K562 (cell line): ENCODE measurements at regions not wholly inside any gene's neighbourhood (a gene's known extent, or its start where the extent isn't known, plus 50 kb on each side); places are given as distances from the start of the nearest gene placed in this dataset.

ENCODE experiments used
- ATAC-seq: fragments of 200-7000 bp; cut with Tn5 transposase; 3 replicates; pipeline ENCODE4 v1.9.1; 2020; ENCODE audit warnings: moderate library complexity
- BruUV-seq: library from RNA; stranded (reverse); fragments of 400-500 nt; replicated peaks from 2 replicates; lab custom pipeline; 2021; lab: Mats Ljungman, UMichigan
- CTCF ChIA-PET: fragments of 300-600 bp; formaldehyde crosslinking; extraction: SDS; loops from one replicate; lab custom pipeline; 2021; ENCODE audit warnings: low intra/inter-chr PET ratio; lab: Yijun Ruan, JAX
- POLR2A ChIA-PET: fragments of 300-600, 350-650 bp; sonication (Branson Sonifier 250); formaldehyde crosslinking; extraction: SDS; loops from one replicate; lab custom pipeline; 2021; ENCODE audit warnings: antibody characterized with exemption, inconsistent platforms; lab: Yijun Ruan, JAX
- DNase-seq, 4 experiments: peaks; one replicate each; pipeline versions ENCODE4 v3.0.0 to v3.0.0-alpha.2; 2011 to 2018; ENCODE audit warnings: low spot score in 3 of 4, mixed read lengths in 3 of 4; ENCODE audit errors: extremely low read depth in 1 of 4
- FAIRE-seq: peaks from 2 replicates; lab custom pipeline; 2011; peaks lifted over from hg19 to GRCh38; lab: Jason Lieb, UNC
- H2AFZ ChIP-seq: 2 replicates; pipeline ENCODE4 v1.6.0; 2011; ENCODE audit warnings: low read depth, low read length, control low read depth, inconsistent platforms
- H3K27ac ChIP-seq: fragments of 200-600 bp; 3 replicates; pipeline ENCODE4 v1.8.0; 2011; ENCODE audit warnings: low read depth, mild to moderate bottlenecking, control low read depth, inconsistent platforms, low read length, moderate library complexity, mixed read lengths; ENCODE audit errors: extremely low read depth
- H3K27me3 ChIP-seq, 2 experiments: fragments of 300-600 bp in 1 of 2; 2 replicates in 1 of 2; 3 replicates in 1 of 2; pipeline versions ENCODE4 v1.6.0 to v1.8.0; 2011; ENCODE audit warnings: inconsistent platforms in 2 of 2, low read length in 2 of 2, mild to moderate bottlenecking in 1 of 2, mixed read lengths in 1 of 2, moderate library complexity in 1 of 2; ENCODE audit not compliant: control insufficient read depth in 2 of 2, insufficient read depth in 2 of 2
- H3K36me3 ChIP-seq: fragments of 300-600 bp; 3 replicates; pipeline ENCODE4 v1.8.0; 2011; ENCODE audit warnings: mild to moderate bottlenecking, low read length, inconsistent platforms; ENCODE audit not compliant: control insufficient read depth, insufficient read depth
- H3K4me1 ChIP-seq, 2 experiments: fragments of 200-600 bp in 1 of 2; replicated peaks in 1 of 2; 2 replicates in 1 of 2; 3 replicates in 1 of 2; pipeline versions ENCODE4 v1.5.1 to v1.8.0; 2011; ENCODE audit warnings: inconsistent platforms in 2 of 2, low read length in 2 of 2, mild to moderate bottlenecking in 1 of 2, mixed read lengths in 1 of 2, moderate library complexity in 1 of 2; ENCODE audit not compliant: control insufficient read depth in 2 of 2, insufficient read depth in 2 of 2
- H3K4me2 ChIP-seq: 2 replicates; pipeline ENCODE4 v1.6.1; 2011; ENCODE audit warnings: low read length, control low read depth, inconsistent platforms, mixed read lengths; ENCODE audit not compliant: insufficient read depth
- H3K4me3 ChIP-seq: fragments of 200-600 bp; sonication (generic), shearing (Covaris generic); 2 replicates; pipeline ENCODE4 v1.5.1; 2016; ENCODE audit warnings: control low read depth, inconsistent platforms
- H3K79me2 ChIP-seq: fragments of 200-600 bp; 3 replicates; pipeline ENCODE4 v1.8.0; 2011; ENCODE audit warnings: low read length, inconsistent platforms; ENCODE audit not compliant: control insufficient read depth, insufficient read depth
- H3K9ac ChIP-seq, 2 experiments: 2 replicates each; pipeline versions ENCODE4 v1.6.0 to v1.6.1; 2011; ENCODE audit warnings: low read depth in 2 of 2, low read length in 2 of 2, control low read depth in 1 of 2, inconsistent platforms in 1 of 2, mild to moderate bottlenecking in 1 of 2, mixed read lengths in 1 of 2; ENCODE audit not compliant: insufficient read depth in 1 of 2
- H3K9me1 ChIP-seq: one replicate; pipeline ENCODE4 v1.6.0; 2011; ENCODE audit warnings: inconsistent platforms, mild to moderate bottlenecking, low read length, moderate library complexity; ENCODE audit not compliant: control insufficient read depth, insufficient read depth
- H3K9me3 ChIP-seq: replicated peaks from 2 replicates; pipeline ENCODE4 v1.5.1; 2011; ENCODE audit warnings: low read depth, low read length, inconsistent platforms; ENCODE audit not compliant: control insufficient read depth, insufficient read depth
- H4K20me1 ChIP-seq: replicated peaks from 2 replicates; pipeline ENCODE4 v1.6.1; 2011; ENCODE audit warnings: low read length, inconsistent platforms, mixed read lengths; ENCODE audit not compliant: control insufficient read depth, insufficient read depth
- ADNP ChIP-seq: fragments of 200-800 bp; sonication (Bioruptor generic); IDR thresholded peaks from 2 replicates; pipeline ENCODE4 v1.6.1; 2016; ENCODE audit warnings: missing genetic modification characterization, missing compliant biosample characterization
- BCOR ChIP-seq: fragments of 450-650 bp; IDR thresholded peaks from 2 replicates; pipeline ENCODE4 v1.6.1; 2016
- CEBPG ChIP-seq, 3 experiments: fragments of 200-800 bp in 1 of 3; sonication (Bioruptor generic) in 1 of 3; sonication (generic) in 1 of 3; formaldehyde crosslinking in 1 of 3; IDR thresholded peaks in 2 of 3; conservative IDR thresholded peaks in 1 of 3; 2 replicates each; pipeline versions ENCODE4 v1.6.1 to v1.8.0; 2016 to 2022; ENCODE audit warnings: missing compliant biosample characterization in 2 of 3, missing genetic modification characterization in 2 of 3, mild to moderate bottlenecking in 1 of 3, missing genetic modification reagents in 1 of 3
- FOSL1 ChIP-seq: fragments of 200-800 bp; sonication (Bioruptor generic); conservative IDR thresholded peaks from 2 replicates; pipeline ENCODE4 v1.6.1; 2016; ENCODE audit warnings: missing genetic modification characterization, missing compliant biosample characterization
- HDAC1 ChIP-seq, 2 experiments: fragments of 450-650 bp; IDR thresholded peaks; 2 replicates each; pipeline ENCODE4 v1.6.1; 2016 to 2017; ENCODE audit warnings: inconsistent platforms in 1 of 2, mild to moderate bottlenecking in 1 of 2, moderate library complexity in 1 of 2
- HDAC2 ChIP-seq: fragments of 450-650 bp; IDR thresholded peaks from 2 replicates; pipeline ENCODE4 v1.6.1; 2016; ENCODE audit warnings: mild to moderate bottlenecking
- HLTF ChIP-seq: fragments of 450-650 bp; IDR thresholded peaks from 2 replicates; pipeline ENCODE4 v1.6.1; 2016
- JUND ChIP-seq, 2 experiments: IDR thresholded peaks; 2 replicates in 1 of 2; 3 replicates in 1 of 2; pipeline ENCODE4 v1.6.1; 2011; ENCODE audit warnings: borderline replicate concordance in 2 of 2, low read depth in 2 of 2, low read length in 2 of 2, improper control_type of control experiment in 1 of 2, missing biosample characterization in 1 of 2, missing genetic modification characterization in 1 of 2, missing genetic modification reagents in 1 of 2
- KDM1A ChIP-seq, 2 experiments: fragments of 450-650 bp; IDR thresholded peaks; 2 replicates each; pipeline ENCODE4 v1.6.1; 2016; ENCODE audit warnings: mild to moderate bottlenecking in 2 of 2
- MBD1 ChIP-seq: fragments of 250-450 bp; sonication (Bioruptor Pico); IDR thresholded peaks from 2 replicates; pipeline ENCODE4 v1.8.0; 2022; ENCODE audit warnings: inconsistent platforms
- NR4A1 ChIP-seq, 2 experiments: fragments of 250-450 bp in 1 of 2; fragments of 450-650 bp in 1 of 2; sonication (Bioruptor Pico) in 1 of 2; IDR thresholded peaks; 2 replicates each; pipeline versions ENCODE4 v1.4.0 to v1.6.1; 2016 to 2020; ENCODE audit warnings: mild to moderate bottlenecking in 2 of 2, missing compliant biosample characterization in 1 of 2, missing genetic modification characterization in 1 of 2, moderate library complexity in 1 of 2
- POLR2AphosphoS5 ChIP-seq: IDR thresholded peaks from 2 replicates; pipeline ENCODE4 v1.6.1; 2011; ENCODE audit warnings: mild to moderate bottlenecking, low read depth, low read length, moderate library complexity; ENCODE audit not compliant: control insufficient read depth, insufficient read depth
- SMARCA4 ChIP-seq: fragments of 450-650 bp; IDR thresholded peaks from 2 replicates; pipeline ENCODE4 v1.6.1; 2016
- SMARCA5 ChIP-seq: fragments of 450-650 bp; IDR thresholded peaks from 2 replicates; pipeline ENCODE4 v1.6.1; 2016
- SMARCC2 ChIP-seq: fragments of 450-650 bp; IDR thresholded peaks from 2 replicates; pipeline ENCODE4 v1.6.1; 2017; ENCODE audit warnings: antibody characterized with exemption, moderate library complexity, mild to moderate bottlenecking, low read depth
- SOX6 ChIP-seq: fragments of 450-650 bp; IDR thresholded peaks from 2 replicates; pipeline ENCODE4 v1.6.1; 2014; ENCODE audit warnings: mild to moderate bottlenecking
- TRIM24 ChIP-seq, 2 experiments: fragments of 450-650 bp; IDR thresholded peaks; 2 replicates each; pipeline ENCODE4 v1.6.1; 2016
- YY1 ChIP-seq, 3 experiments: IDR thresholded peaks; 2 replicates each; pipeline ENCODE4 v1.6.1; 2011; ENCODE audit warnings: low read length in 2 of 3, mild to moderate bottlenecking in 2 of 3, moderate library complexity in 2 of 3, borderline replicate concordance in 1 of 3, control low read depth in 1 of 3, low read depth in 1 of 3; ENCODE audit not compliant: insufficient read depth in 3 of 3, insufficient replicate concordance in 2 of 3, control insufficient read depth in 1 of 3, insufficient read length in 1 of 3; ENCODE audit errors: extremely low read depth in 1 of 3
- ZEB2 ChIP-seq: fragments of 450-650 bp; IDR thresholded peaks from 2 replicates; pipeline ENCODE4 v1.6.1; 2016
- ZFP30 ChIP-seq: fragments of 250-450 bp; sonication (Bioruptor Pico); IDR thresholded peaks from 2 replicates; pipeline ENCODE4 v1.8.0; 2022; ENCODE audit warnings: moderate library complexity, mild to moderate bottlenecking, inconsistent platforms, borderline replicate concordance
- ZFX ChIP-seq: sonication (generic); formaldehyde crosslinking; IDR thresholded peaks from 2 replicates; pipeline ENCODE4 v1.8.0; 2022; ENCODE audit warnings: mild to moderate bottlenecking, missing genetic modification reagents, moderate library complexity
- WGBS: fragments of 100-300 bp; shearing (Covaris generic); methylation state at CpG from one replicate; pipeline ENCODE4 v1.1.6; 2016; ENCODE audit warnings: low coverage, mixed read lengths; ENCODE audit not compliant: insufficient coverage; ENCODE audit errors: missing lambda C conversion rate; 5-methylcytosine and 5-hydroxymethylcytosine counted together
- in situ Hi-C: fragments of 300-500 bp; cut with MboI; formaldehyde crosslinking; loops from 4 replicates; pipeline ENCODE4 v1.15.0; 2018; ENCODE audit warnings: inconsistent platforms, mixed read lengths
- intact Hi-C: fragments of 100-400 bp; cut with micrococcal nuclease; formaldehyde crosslinking; loops from 2 replicates; pipeline ENCODE4 v1.14.2; 2022

GRCh38 chr12:116365114-116365513 lies 87.6 kb upstream of the MED13L start:
- H3K27ac ChIP-seq, result no peak overlapping the region
- TF ChIP-seq NR4A1 (CRISPR knock-in tag; IDR thresholded peaks at IDR 0.05) (no peak), NR4A1 (tag; IDR thresholded peaks at IDR 0.05) (no peak), ZFX (CRISPR knock-in tag) (no peak), CEBPG (CRISPR knock-in tag; IDR thresholded peaks at IDR 0.05) (no peak), CEBPG (tag; conservative IDR thresholded peaks at IDR 0.05 in 1 of 2, IDR thresholded peaks at IDR 0.05 in 1 of 2) (0 out of 4 replicates have a peak, but pooled peaks of 1 of the 2 experiments have one; percentile 6), JUND (IDR thresholded peaks at IDR 0.05; ENCODE audit: borderline replicate concordance, low read depth, low read length) (peak; percentile 51), JUND (tag; IDR thresholded peaks at IDR 0.05; ENCODE audit: borderline replicate concordance, low read depth, low read length) (peak; percentile 30; the same call in 1 of the 3 replicates), BCOR (peak; percentile 86), FOSL1 (tag) (peak; percentile 63), HLTF (peak; percentile 91), ZEB2 (peak; percentile 82), YY1 (IDR thresholded peaks at IDR 0.05; ENCODE audit: borderline replicate concordance in 1 of 3, control insufficient read depth in 1 of 3, extremely low read depth in 1 of 3, insufficient read depth in 3 of 3, insufficient read length in 1 of 3, insufficient replicate concordance in 2 of 3, low read depth in 1 of 3, low read length in 2 of 3) (no peak), HDAC2 (0 out of 2 replicates have a peak, but pooled peaks have one; percentile 48), TRIM24 (IDR thresholded peaks at IDR 0.05) (no peak), SMARCC2 (no peak), SMARCA5 (peak; percentile 81; the same call in 1 of the 2 replicates), ZFP30 (CRISPR knock-in tag) (no peak), HDAC1 (IDR thresholded peaks at IDR 0.05) (peak in 1 of 2 experiments; percentile 31; a peak in 1 of 4 replicates), POLR2AphosphoS5 (no peak), ADNP (tag) (peak; percentile 58; the same call in 1 of the 2 replicates), SOX6 (peak; percentile 76), SMARCA4 (peak; percentile 44; the same call in 1 of the 2 replicates), MBD1 (no peak), KDM1A (IDR thresholded peaks at IDR 0.05) (peak in 1 of 2 experiments; percentile 43; a peak in 1 of 4 replicates)

More at GRCh38 chr12:116365114-116365513, 87.6 kb upstream of the MED13L start:
- Histone ChIP-seq H3K27me3 (no peaks in the 10 kb centered on the region), H3K79me2 (peaks cover 9% of the 10 kb centered on the region; the same call in 1 of the 3 replicates), H3K36me3 (no peaks in the 10 kb centered on the region), H3K9me1 (no peaks in the 10 kb centered on the region), H3K4me3 (no peak overlapping the region), H4K20me1 (no peaks in the 10 kb centered on the region), H3K9ac (no peak overlapping the region), H3K4me2 (no peak overlapping the region), H3K4me1 (peaks cover 27 to 32% of the 10 kb centered on the region in 2 experiments), H2AFZ (0 out of 2 replicates have a peak overlapping the region, but pooled peaks have one; percentile 11), H3K9me3 (peaks cover 4% of the 10 kb centered on the region)
- ATAC-seq (no peak), DNase-seq (no peak), FAIRE-seq (no peak)
- ChIA-PET POLR2A (interaction anchor here (0.9 to 1.7 kb wide), 3 partner anchors 11 to 31 kb away, joined by 3 to 5 read pairs (median 3); no protein-coding TSS in a partner anchor), CTCF (no interaction called here)
- intact Hi-C loops, result no loop called here
- 25% methylated on average over 2 of the region's 2 CpGs for WGBS
- BruUV-seq, result no TSS peak
- in situ Hi-C loops, result no loop called here
